IPS DF 6.9 (cell line): ENCODE measurements at regions not wholly inside any gene's neighbourhood (a gene's known extent, or its start where the extent isn't known, plus 50 kb on each side); places are given as distances from the start of the nearest gene placed in this dataset.

Experiments
- DNase-seq: peaks from one replicate; pipeline ENCODE4 v3.0.0-alpha.2; 2013; ENCODE audit warnings: low read depth, low spot score
- H3K27ac ChIP-seq: one replicate; pipeline ENCODE4 v1.5.1; 2013; ENCODE audit warnings: low read length, control low read depth
- H3K27me3 ChIP-seq: 2 replicates; pipeline ENCODE4 v1.6.1; 2013; ENCODE audit warnings: mild to moderate bottlenecking, low read length; ENCODE audit not compliant: control insufficient read depth, insufficient read depth
- H3K36me3 ChIP-seq: 2 replicates; pipeline ENCODE4 v1.6.1; 2013; ENCODE audit warnings: low read length; ENCODE audit not compliant: control insufficient read depth, insufficient read depth
- H3K4me1 ChIP-seq: 2 replicates; pipeline ENCODE4 v1.6.1; 2013; ENCODE audit warnings: low read length; ENCODE audit not compliant: control insufficient read depth, insufficient read depth
- H3K4me3 ChIP-seq: 2 replicates; pipeline ENCODE4 v1.5.1; 2013; ENCODE audit warnings: mild to moderate bottlenecking, low read length
- H3K9me3 ChIP-seq: 2 replicates; pipeline ENCODE4 v1.6.1; 2013; ENCODE audit warnings: low read length, inconsistent platforms; ENCODE audit not compliant: control insufficient read depth, insufficient read depth
- WGBS: extraction: QIAGEN DNeasy Blood & Tissue Kit; methylation state at CpG from one replicate; pipeline ENCODE4 v1.1.7; 2013; ENCODE audit warnings: mixed read lengths, missing lambda C conversion rate; ENCODE audit not compliant: insufficient read length, insufficient coverage; 5-methylcytosine and 5-hydroxymethylcytosine counted together

DNA sequence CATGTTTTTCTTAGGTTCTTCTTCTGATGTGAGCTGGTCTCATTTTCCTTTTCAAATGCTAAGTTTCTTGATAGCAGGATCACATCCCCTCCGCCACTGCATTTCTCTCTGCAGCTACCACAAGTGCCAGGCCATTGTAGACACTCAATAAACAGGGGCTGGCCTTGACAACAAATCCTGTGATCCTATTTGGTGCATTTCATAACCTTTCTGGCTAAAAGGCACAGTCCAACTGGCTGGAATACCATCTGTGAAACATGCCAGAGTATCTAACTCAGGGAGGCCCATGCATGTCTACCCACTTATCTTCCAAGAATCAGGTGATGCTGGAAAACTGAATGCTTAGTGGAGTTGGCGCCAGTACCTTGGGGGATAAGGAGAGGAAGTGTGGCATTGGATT is 85.2 kb upstream of the NR2F2 start:
- Histone ChIP-seq H3K9me3 (no peaks in the 10 kb centered on the region), H3K27ac (no peak overlapping the region), H3K4me3 (no peak overlapping the region), H3K36me3 (no peaks in the 10 kb centered on the region), H3K4me1 (no peaks in the 10 kb centered on the region), H3K27me3 (no peaks in the 10 kb centered on the region)
- WGBS, result no CpG with 5 or more reads among the region's 2 CpGs
- DNase-seq, result no peak

DNA sequence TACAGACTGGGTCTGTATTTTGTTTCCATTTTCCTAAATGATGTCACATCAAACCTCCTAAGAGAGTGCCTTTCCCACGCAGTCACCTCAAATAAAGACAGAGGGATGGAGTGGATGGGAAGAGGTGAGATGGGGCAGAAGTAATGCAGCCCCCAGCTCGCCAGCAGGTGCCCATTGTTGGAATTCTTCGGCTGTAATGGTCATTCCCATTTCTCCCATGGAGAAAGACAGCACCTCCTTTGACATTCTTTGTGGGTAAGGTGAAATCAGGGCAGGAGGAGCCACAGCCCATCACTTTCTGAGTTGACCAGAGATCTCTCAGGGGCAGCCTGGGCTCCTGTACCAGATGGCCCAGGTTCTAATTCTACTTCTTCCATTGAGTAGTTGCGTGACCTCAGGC is 84.4 kb upstream of the NR2F2 start:
- H3K4me3 ChIP-seq, result no peak overlapping the region
- no peaks in the 10 kb centered on the region for H3K4me1 ChIP-seq
- no peak for DNase-seq
- no CpG with 5 or more reads among the region's 4 CpGs for WGBS
- no peaks in the 10 kb centered on the region for H3K9me3 ChIP-seq
- no peak overlapping the region for H3K27ac ChIP-seq
- H3K27me3 ChIP-seq, result no peaks in the 10 kb centered on the region
- H3K36me3 ChIP-seq, result no peaks in the 10 kb centered on the region

DNA sequence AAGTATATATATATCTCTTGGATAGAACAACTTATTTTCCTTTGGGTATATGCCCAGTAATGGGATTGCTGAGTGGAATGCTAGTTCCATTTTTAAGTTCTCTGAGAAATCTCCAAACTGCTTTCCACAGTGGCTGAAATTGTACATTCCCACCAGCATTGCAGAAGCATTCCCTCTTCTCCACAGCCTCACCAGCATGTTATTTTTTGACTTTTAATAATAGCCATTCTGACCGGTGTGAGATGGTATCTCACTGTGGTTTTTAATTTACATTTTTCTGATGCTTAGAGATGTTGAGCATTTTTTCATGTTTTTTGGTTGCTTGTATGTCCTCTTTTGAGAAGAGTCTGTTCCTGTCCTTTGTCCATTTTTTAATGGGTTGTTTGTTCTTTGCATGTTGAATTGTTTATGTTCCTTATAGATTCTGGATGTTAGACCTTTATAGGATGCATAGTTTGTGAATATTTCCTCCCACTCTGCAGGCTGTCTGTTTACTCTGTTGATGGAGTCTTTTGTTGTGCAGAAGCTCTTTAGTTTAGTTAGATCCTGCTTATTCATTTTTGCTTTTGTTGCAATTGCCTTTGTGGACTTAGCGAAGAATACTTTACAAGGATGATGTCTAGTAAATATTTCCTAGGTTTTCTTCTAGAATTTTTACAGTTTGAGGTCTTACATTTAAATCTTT is 82.7 kb upstream of the NR2F2 start:
- no peak overlapping the region for H3K27ac ChIP-seq
- WGBS, result no CpG with 5 or more reads among the region's 2 CpGs
- no peak for DNase-seq
- H3K4me3 ChIP-seq, result no peak overlapping the region
- H3K9me3 ChIP-seq, result no peaks in the 10 kb centered on the region
- no peaks in the 10 kb centered on the region for H3K36me3 ChIP-seq
- no peaks in the 10 kb centered on the region for H3K27me3 ChIP-seq
- no peaks in the 10 kb centered on the region for H3K4me1 ChIP-seq

DNA sequence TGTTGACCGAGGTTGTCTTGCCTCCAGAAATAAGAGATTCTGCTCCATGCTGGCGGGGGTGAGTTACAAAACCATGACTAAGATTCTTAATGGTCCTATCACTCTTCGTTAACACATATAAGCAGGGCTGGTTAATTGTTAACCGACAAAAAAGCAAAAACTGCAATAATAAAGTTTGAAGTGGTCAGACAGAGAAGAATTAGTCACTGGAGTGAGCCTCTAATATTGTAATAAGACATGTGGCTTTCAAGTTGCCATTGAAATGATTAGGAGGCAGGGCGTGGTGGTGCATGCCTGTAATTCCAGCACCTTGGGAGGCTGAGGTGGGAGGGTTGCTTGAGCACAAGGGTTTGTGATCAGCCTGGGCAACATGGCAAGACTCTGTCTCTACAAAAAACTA is 78.4 kb upstream of the NR2F2 start:
- Histone ChIP-seq H3K27me3 (no peaks in the 10 kb centered on the region), H3K4me3 (no peak overlapping the region), H3K9me3 (no peaks in the 10 kb centered on the region), H3K27ac (no peak overlapping the region), H3K4me1 (peaks cover 3% of the 10 kb centered on the region; the same call in 1 of the 2 replicates), H3K36me3 (no peaks in the 10 kb centered on the region)
- DNase-seq, result no peak
- no CpG with 5 or more reads among the region's 5 CpGs for WGBS

DNA sequence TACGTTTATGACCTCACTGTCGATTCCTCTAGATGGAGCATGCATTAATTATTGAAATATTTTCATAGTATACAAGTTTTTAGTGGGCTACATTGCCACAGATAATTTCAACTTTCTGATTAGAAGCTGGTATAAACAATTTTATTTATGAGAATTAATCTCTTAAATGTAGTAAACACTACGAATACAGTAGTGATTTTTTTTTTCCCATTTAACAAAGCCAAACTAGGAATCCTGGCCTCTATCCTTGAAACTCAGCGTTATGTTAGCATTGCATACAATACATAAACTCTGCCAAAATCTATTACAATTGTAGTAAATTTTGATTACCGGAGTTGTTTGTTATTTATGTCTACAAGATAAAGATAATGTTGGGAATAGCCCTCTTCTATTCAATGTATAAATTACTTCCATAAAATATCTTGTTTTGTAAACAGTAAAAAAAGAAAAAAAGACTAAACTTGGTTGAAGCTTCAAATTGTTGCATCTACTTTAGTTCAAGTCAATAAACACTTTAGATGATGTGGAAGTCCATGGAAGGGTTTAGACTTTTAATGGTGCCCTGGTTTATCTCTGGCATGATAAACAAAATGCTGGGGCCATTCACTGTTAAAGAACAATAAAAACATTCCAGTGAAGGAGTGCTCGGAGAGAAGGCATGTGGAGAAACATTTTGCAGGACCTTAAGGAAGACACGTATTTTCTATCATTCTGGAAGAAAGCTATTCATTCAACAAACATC is 77.3 kb upstream of the NR2F2 start:
- H3K27me3 ChIP-seq, result no peaks in the 10 kb centered on the region
- no peak overlapping the region for H3K4me3 ChIP-seq
- H3K4me1 ChIP-seq, result peaks cover 3% of the 10 kb centered on the region; the same call in 1 of the 2 replicates
- H3K36me3 ChIP-seq, result no peaks in the 10 kb centered on the region
- no peak for DNase-seq
- WGBS, result no CpG with 5 or more reads among the region's 7 CpGs
- H3K9me3 ChIP-seq, result no peaks in the 10 kb centered on the region
- H3K27ac ChIP-seq, result no peak overlapping the region

DNA sequence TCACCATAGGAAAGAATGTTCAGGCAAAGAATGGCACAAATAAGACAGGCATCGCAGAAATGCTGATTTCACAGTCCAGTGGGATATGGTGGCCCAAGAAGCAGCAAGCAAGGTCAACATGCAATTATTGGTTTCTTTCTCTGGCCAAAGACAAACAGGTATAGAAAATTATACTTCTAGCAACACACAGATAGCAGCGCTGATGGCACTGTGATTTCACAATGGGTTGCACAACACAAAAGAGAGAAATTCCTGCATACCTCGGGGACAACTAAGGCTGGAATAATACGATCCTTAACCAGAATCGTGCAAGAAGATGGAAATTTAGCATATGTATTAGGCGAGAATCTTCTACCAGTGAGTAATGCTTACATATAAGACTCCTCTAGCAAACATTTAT is 76.3 kb upstream of the NR2F2 start:
- H3K27ac ChIP-seq, result no peak overlapping the region
- no CpG with 5 or more reads among the region's 6 CpGs for WGBS
- H3K36me3 ChIP-seq, result no peaks in the 10 kb centered on the region
- H3K9me3 ChIP-seq, result no peaks in the 10 kb centered on the region
- no peaks in the 10 kb centered on the region for H3K27me3 ChIP-seq
- H3K4me1 ChIP-seq, result peaks cover 3% of the 10 kb centered on the region; the same call in 1 of the 2 replicates
- no peak for DNase-seq
- H3K4me3 ChIP-seq, result no peak overlapping the region

DNA sequence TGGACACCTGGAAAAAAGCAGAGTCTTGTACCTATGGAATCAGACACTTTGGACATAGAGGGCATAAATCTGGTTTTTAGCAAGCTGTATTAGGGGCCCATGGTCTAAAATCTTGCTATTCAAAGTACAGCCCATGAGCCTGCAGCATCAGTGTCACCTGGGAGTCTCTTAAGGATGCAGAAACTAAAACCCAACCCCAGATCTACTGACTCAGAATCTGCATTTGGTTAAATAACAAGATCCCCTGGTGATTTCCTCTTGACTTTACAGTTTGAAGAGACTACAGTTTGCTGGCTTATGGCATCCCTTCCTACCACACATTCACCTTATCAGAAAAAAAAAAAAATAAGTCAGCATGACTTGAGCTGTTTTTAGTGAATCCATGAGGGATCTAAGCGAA is 74.9 kb upstream of the NR2F2 start:
- no CpG with 5 or more reads among the region's 1 CpG for WGBS
- Histone ChIP-seq H3K27ac (no peak overlapping the region), H3K4me3 (no peak overlapping the region), H3K36me3 (no peaks in the 10 kb centered on the region), H3K4me1 (peaks cover 3% of the 10 kb centered on the region; the same call in 1 of the 2 replicates), H3K27me3 (no peaks in the 10 kb centered on the region), H3K9me3 (no peaks in the 10 kb centered on the region)
- DNase-seq, result no peak

DNA sequence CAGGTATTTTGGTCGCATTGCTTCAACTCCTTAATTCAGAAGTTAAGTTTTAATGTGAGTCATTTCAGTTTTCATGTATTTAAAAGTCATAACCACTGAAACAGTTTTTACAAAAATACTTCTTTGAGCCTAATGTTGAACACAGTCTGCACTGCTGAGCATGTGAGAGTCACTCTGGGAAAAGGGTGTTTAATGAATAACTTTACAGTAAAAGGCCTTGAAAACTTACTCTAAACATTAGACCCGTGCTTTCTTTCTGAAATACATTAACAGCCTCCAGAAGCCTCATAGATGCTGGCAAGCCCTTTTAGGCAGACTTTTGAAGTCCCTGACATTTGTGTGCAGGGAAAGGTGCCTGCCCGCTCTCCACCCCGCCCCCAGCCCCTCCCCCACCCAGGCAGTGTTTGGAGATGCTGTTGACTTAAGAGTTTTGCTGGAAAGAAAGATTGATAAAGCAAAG is 68.9 kb upstream of the NR2F2 start:
- H3K4me3 ChIP-seq, result no peak overlapping the region
- H3K4me1 ChIP-seq, result no peaks in the 10 kb centered on the region
- no peaks in the 10 kb centered on the region for H3K9me3 ChIP-seq
- no peaks in the 10 kb centered on the region for H3K36me3 ChIP-seq
- H3K27me3 ChIP-seq, result no peaks in the 10 kb centered on the region
- no peak overlapping the region for H3K27ac ChIP-seq
- no peak for DNase-seq
- WGBS, result no CpG with 5 or more reads among the region's 4 CpGs

DNA sequence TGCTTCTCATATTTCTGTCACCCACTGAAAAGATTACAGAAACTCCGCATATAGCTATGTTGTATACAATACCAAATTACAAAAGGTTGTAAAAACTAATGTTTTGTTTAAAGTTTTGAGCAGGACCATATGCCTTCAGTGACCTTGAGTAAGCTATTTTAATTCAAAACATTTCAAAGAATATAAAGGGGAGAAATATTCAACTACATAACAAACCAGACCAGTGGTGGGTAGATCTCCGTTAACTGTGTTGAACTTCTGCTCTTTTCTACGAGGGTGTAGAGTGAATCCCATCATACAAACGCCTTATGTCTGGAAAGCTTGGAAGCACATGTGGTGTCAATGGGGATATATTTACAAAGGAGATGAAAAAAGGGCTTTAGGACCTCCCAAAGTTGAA is 68.4 kb upstream of the NR2F2 start:
- Histone ChIP-seq H3K9me3 (no peaks in the 10 kb centered on the region), H3K27ac (no peak overlapping the region), H3K4me3 (no peak overlapping the region), H3K27me3 (no peaks in the 10 kb centered on the region), H3K4me1 (no peaks in the 10 kb centered on the region), H3K36me3 (no peaks in the 10 kb centered on the region)
- WGBS, result no CpG with 5 or more reads among the region's 4 CpGs
- no peak for DNase-seq

DNA sequence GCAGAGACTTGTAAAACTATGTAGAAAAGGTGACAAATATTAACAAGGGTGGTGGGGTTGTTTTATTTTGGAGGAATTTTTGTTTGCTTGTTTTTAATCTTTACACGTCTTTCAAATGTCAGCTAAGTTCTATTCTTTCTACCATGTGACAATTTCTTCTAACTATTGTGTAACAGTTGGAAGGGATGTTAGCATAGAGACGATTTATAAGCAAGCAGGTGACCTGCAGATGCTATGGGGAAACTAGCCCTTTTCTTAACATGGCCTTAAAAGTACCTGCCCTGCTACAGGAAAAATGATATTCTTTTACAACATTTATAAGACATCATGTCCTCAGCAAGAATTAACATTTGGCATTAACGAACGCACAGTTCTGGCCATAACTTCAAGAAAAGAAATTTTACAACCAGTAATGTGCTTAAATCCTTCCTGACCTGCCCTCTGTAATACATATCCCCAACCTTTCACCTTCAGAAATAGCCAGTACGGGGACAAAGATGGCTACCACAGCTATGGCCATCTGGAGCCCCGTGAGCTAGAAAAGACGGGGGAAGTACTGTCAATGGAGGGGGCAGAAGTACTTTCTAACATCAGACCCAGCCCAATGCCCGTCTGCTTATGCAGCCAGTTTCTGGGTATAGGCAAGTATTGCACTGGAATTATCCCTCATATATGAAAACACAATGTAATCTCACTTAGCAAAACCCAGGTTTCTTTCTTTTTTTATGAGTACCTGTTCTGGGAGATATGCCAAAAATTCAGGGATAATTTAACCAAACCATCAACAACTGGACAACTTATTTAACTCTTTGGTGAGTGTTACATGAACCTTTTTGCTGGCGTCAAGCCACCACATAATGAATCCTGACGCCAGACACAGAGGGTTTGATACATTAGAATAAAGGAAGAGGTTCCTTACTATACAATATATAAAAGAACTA is 67.7 kb upstream of the NR2F2 start:
- Histone ChIP-seq H3K36me3 (no peaks in the 10 kb centered on the region), H3K4me1 (no peaks in the 10 kb centered on the region), H3K27ac (no peak overlapping the region), H3K27me3 (no peaks in the 10 kb centered on the region), H3K4me3 (no peak overlapping the region), H3K9me3 (no peaks in the 10 kb centered on the region)
- WGBS, result no CpG with 5 or more reads among the region's 10 CpGs
- no peak for DNase-seq
